GM15510 (cell line): ENCODE measurements at regions not wholly inside any gene's neighbourhood (a gene's known extent, or its start where the extent isn't known, plus 50 kb on each side); places are given as distances from the start of the nearest gene placed in this dataset.

Source experiments
- POLR2A ChIP-seq: IDR thresholded peaks from 3 replicates; pipeline ENCODE4 v1.6.1; 2011; ENCODE audit warnings: borderline replicate concordance; ENCODE audit not compliant: insufficient read length; ENCODE audit errors: extremely low read depth

- no peak for TF ChIP-seq POLR2A
Measured at GRCh38 chr7:22962775-22963350, 51.1 kb downstream of the HYCC1 start.

GRCh38 chr7:22958742-22959141, 55.2 kb downstream of the HYCC1 start:
- TF ChIP-seq POLR2A: no peak

- TF ChIP-seq POLR2A: no peak
Measured at GRCh38 chr7:22954251-22954650, 59.7 kb downstream of the HYCC1 start.

- TF ChIP-seq POLR2A: no peak
Measured at GRCh38 chr7:22952306-22953015, 61.5 kb downstream of the HYCC1 start.

- TF ChIP-seq POLR2A: no peak
Measured at GRCh38 chr7:22949944-22950343, 64.0 kb downstream of the HYCC1 start.

- no peak for TF ChIP-seq POLR2A
Measured at GRCh38 chr7:22949221-22949620, 64.7 kb downstream of the HYCC1 start.

- no peak for TF ChIP-seq POLR2A
Measured at GRCh38 chr7:22948770-22949169, 65.2 kb downstream of the HYCC1 start.

- TF ChIP-seq POLR2A: no peak
Measured at GRCh38 chr7:22945584-22945983, 68.3 kb downstream of the HYCC1 start.

GRCh38 chr7:22944510-22944909, 69.4 kb downstream of the HYCC1 start:
- TF ChIP-seq POLR2A: no peak

GRCh38 chr7:22944022-22944421, 69.9 kb downstream of the HYCC1 start:
- TF ChIP-seq POLR2A: no peak

- TF ChIP-seq POLR2A: no peak
Measured at GRCh38 chr7:22942191-22942590, 71.7 kb downstream of the HYCC1 start.

GRCh38 chr7:22939842-22940241, 74.1 kb downstream of the HYCC1 start:
- no peak for TF ChIP-seq POLR2A

GRCh38 chr7:22937946-22938345, 76.0 kb downstream of the HYCC1 start:
- TF ChIP-seq POLR2A: no peak

GRCh38 chr7:22936246-22936645, 77.7 kb downstream of the HYCC1 start:
- TF ChIP-seq POLR2A: no peak

- TF ChIP-seq POLR2A: no peak
Measured at GRCh38 chr7:22935269-22935668, 78.7 kb downstream of the HYCC1 start.

GRCh38 chr7:22934473-22935065, 79.4 kb downstream of the HYCC1 start:
- no peak for TF ChIP-seq POLR2A
